ENCODE measurements at regions not wholly inside any gene's neighbourhood (a gene's known extent, or its start where the extent isn't known, plus 50 kb on each side); places are given as distances from the start of the nearest gene placed in this dataset.

GRCh38 chr7:156088115-156088514 lies 275.9 kb upstream of the SHH start:
- TF ChIP-seq, protein P1, sequence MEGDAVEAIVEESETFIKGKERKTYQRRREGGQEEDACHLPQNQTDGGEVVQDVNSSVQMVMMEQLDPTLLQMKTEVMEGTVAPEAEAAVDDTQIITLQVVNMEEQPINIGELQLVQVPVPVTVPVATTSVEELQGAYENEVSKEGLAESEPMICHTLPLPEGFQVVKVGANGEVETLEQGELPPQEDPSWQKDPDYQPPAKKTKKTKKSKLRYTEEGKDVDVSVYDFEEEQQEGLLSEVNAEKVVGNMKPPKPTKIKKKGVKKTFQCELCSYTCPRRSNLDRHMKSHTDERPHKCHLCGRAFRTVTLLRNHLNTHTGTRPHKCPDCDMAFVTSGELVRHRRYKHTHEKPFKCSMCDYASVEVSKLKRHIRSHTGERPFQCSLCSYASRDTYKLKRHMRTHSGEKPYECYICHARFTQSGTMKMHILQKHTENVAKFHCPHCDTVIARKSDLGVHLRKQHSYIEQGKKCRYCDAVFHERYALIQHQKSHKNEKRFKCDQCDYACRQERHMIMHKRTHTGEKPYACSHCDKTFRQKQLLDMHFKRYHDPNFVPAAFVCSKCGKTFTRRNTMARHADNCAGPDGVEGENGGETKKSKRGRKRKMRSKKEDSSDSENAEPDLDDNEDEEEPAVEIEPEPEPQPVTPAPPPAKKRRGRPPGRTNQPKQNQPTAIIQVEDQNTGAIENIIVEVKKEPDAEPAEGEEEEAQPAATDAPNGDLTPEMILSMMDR (conservative IDR thresholded peaks at IDR 0.05; ENCODE audit: low read depth, low read length): no peak
- TF ChIP-seq EZH2 (IDR thresholded peaks at IDR 0.05; ENCODE audit: borderline replicate concordance, low read depth, low read length, poor library complexity, severe bottlenecking): no peak
